GM23338 (cell line): ENCODE measurements at regions not wholly inside any gene's neighbourhood (a gene's known extent, or its start where the extent isn't known, plus 50 kb on each side); places are given as distances from the start of the nearest gene placed in this dataset.

Experiments
- ATAC-seq: fragments of 200-7000 bp; cut with Tn5 transposase; 3 replicates; pipeline ENCODE4 v1.9.1; 2020
- DNase-seq: peaks from one replicate; pipeline ENCODE4 v3.0.0-alpha.2; 2015; ENCODE audit warnings: low spot score
- H2AFZ ChIP-seq: fragments of 200-600 bp; sonication (generic); 2 replicates; pipeline ENCODE4 v1.8.0; 2016; ENCODE audit warnings: antibody characterized with exemption, mild to moderate bottlenecking, moderate library complexity
- H3F3A ChIP-seq: fragments of 200-600 bp; sonication (generic); replicated peaks from 2 replicates; pipeline ENCODE4 v1.8.0; 2017; ENCODE audit warnings: antibody characterized with exemption, mixed run types, low read depth
- H3K27ac ChIP-seq: fragments of 200-600 bp; sonication (generic); 2 replicates; pipeline ENCODE4 v1.6.1; 2016; ENCODE audit warnings: low read depth
- H3K27me3 ChIP-seq: fragments of 200-600 bp; sonication (generic); 2 replicates; pipeline ENCODE4 v1.8.0; 2016; ENCODE audit warnings: mild to moderate bottlenecking, mixed run types, moderate library complexity; ENCODE audit not compliant: insufficient read depth
- H3K36me3 ChIP-seq: fragments of 200-600 bp; sonication (generic); 2 replicates; pipeline ENCODE4 v1.8.0; 2016; ENCODE audit warnings: mild to moderate bottlenecking; ENCODE audit not compliant: insufficient read depth
- H3K4me1 ChIP-seq: fragments of 200-600 bp; sonication (generic); 2 replicates; pipeline ENCODE4 v1.8.0; 2016; ENCODE audit warnings: mild to moderate bottlenecking, moderate library complexity; ENCODE audit not compliant: insufficient read depth
- H3K4me2 ChIP-seq: fragments of 200-600 bp; sonication (generic); 2 replicates; pipeline ENCODE4 v1.7.1; 2017; ENCODE audit warnings: mixed run types
- H3K4me3 ChIP-seq: fragments of 200-600 bp; sonication (generic); 2 replicates; pipeline ENCODE4 v1.6.1; 2016; ENCODE audit warnings: mixed run types
- H3K79me2 ChIP-seq: fragments of 200-600 bp; sonication (generic); replicated peaks from 2 replicates; pipeline ENCODE4 v1.8.0; 2017; ENCODE audit warnings: mild to moderate bottlenecking; ENCODE audit not compliant: insufficient read depth
- H3K9me2 ChIP-seq: fragments of 200-600 bp; sonication (generic); 2 replicates; pipeline ENCODE4 v1.8.0; 2017; ENCODE audit not compliant: insufficient read depth
- H4K20me1 ChIP-seq: fragments of 200-600 bp; sonication (generic); replicated peaks from 2 replicates; pipeline ENCODE4 v1.8.0; 2017; ENCODE audit warnings: mild to moderate bottlenecking; ENCODE audit not compliant: insufficient read depth
- H3K27ac Mint-ChIP-seq: 2 replicates; pipeline ENCODE4 v1.8.0; 2020; ENCODE audit warnings: inconsistent platforms, mild to moderate bottlenecking, moderate library complexity, mixed read lengths
- H3K27me3 Mint-ChIP-seq: 3 replicates; pipeline ENCODE4 v1.8.0; 2022; ENCODE audit warnings: low read depth, mild to moderate bottlenecking, moderate library complexity, mixed read lengths, inconsistent platforms; ENCODE audit not compliant: insufficient read depth, poor library complexity
- H3K36me3 Mint-ChIP-seq: 3 replicates; pipeline ENCODE4 v1.8.0; 2021; ENCODE audit warnings: low read depth, mild to moderate bottlenecking, inconsistent platforms, moderate library complexity, mixed read lengths
- H3K4me1 Mint-ChIP-seq: 3 replicates; pipeline ENCODE4 v1.8.0; 2020; ENCODE audit warnings: mild to moderate bottlenecking, inconsistent platforms, mixed read lengths
- H3K4me3 Mint-ChIP-seq: 3 replicates; pipeline ENCODE4 v1.8.0; 2021; ENCODE audit warnings: moderate library complexity, mild to moderate bottlenecking, inconsistent platforms, mixed read lengths
- H3K9me3 Mint-ChIP-seq: 3 replicates; pipeline ENCODE4 v1.8.0; 2020; ENCODE audit warnings: moderate library complexity, mild to moderate bottlenecking, inconsistent platforms, mixed read lengths
- CREB1 ChIP-seq: fragments of 250-450 bp; sonication (Bioruptor Pico); IDR thresholded peaks from 2 replicates; pipeline ENCODE4 v1.5.0; 2020; ENCODE audit warnings: low read depth, mild to moderate bottlenecking, moderate library complexity
- EZH2 ChIP-seq: fragments of 200-600 bp; sonication (generic); IDR thresholded peaks from one replicate; pipeline ENCODE4 v1.8.0; 2017; ENCODE audit warnings: antibody characterized with exemption, mild to moderate bottlenecking, low read depth; ENCODE audit not compliant: unreplicated experiment
- POLR2AphosphoS5 ChIP-seq: IDR thresholded peaks from 2 replicates; pipeline ENCODE4 v1.6.1; 2016; ENCODE audit warnings: antibody characterized with exemption, low read depth
- TF ChIP-seq, protein P1 (sequence below): IDR thresholded peaks from one replicate; pipeline ENCODE4 v1.6.1; 2018; ENCODE audit warnings: antibody characterized with exemption; ENCODE audit not compliant: unreplicated experiment
- TF ChIP-seq, protein P2 (sequence below): fragments of 250-450 bp; sonication (Bioruptor Pico); IDR thresholded peaks from 2 replicates; pipeline ENCODE4 v1.5.0; 2020; ENCODE audit warnings: mild to moderate bottlenecking, moderate library complexity

DNA sequence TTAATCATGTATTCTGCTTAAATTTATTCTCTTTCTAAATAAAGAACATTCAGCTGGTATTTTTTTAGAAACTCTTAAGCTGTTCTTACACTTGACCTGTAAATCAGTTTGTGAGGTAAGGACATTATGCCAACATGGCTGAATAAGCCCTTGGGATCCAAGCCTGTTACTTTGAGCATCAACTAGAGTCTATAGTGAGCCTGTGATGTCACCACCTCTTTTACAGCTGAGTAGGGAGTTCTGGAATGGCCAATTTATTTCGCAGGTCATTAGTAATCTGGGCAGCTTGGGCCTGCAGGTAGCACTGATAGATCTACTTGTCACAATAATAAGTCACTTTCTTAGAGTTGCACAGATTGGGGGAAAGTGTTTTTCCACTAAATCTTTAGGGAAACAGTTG is 915.2 kb upstream of the MBL2 start (continued):
- TF ChIP-seq, protein P1, sequence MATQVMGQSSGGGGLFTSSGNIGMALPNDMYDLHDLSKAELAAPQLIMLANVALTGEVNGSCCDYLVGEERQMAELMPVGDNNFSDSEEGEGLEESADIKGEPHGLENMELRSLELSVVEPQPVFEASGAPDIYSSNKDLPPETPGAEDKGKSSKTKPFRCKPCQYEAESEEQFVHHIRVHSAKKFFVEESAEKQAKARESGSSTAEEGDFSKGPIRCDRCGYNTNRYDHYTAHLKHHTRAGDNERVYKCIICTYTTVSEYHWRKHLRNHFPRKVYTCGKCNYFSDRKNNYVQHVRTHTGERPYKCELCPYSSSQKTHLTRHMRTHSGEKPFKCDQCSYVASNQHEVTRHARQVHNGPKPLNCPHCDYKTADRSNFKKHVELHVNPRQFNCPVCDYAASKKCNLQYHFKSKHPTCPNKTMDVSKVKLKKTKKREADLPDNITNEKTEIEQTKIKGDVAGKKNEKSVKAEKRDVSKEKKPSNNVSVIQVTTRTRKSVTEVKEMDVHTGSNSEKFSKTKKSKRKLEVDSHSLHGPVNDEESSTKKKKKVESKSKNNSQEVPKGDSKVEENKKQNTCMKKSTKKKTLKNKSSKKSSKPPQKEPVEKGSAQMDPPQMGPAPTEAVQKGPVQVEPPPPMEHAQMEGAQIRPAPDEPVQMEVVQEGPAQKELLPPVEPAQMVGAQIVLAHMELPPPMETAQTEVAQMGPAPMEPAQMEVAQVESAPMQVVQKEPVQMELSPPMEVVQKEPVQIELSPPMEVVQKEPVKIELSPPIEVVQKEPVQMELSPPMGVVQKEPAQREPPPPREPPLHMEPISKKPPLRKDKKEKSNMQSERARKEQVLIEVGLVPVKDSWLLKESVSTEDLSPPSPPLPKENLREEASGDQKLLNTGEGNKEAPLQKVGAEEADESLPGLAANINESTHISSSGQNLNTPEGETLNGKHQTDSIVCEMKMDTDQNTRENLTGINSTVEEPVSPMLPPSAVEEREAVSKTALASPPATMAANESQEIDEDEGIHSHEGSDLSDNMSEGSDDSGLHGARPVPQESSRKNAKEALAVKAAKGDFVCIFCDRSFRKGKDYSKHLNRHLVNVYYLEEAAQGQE, result no peak
- no peak for TF ChIP-seq POLR2AphosphoS5
- TF ChIP-seq CREB1, result no peak

DNA sequence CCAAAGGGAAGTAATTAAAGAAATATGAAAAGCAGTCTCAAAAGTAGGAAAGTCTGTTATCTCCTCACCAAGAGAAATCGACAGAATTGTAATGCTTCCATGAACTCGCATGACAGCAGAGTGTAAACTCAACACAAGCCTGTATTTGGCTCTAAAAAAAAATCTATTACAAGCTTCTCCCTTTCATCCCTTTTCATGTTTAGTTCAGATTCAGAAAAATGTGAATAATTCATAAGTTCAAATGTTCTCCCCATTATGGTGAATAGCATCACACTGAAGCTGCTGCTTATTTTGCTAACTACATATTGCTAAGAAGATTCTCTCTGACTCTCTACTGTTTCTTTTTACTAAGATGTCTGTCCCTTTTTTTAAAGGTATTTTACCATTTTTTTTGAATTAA is 910.3 kb upstream of the MBL2 start:
- Mint-ChIP-seq H3K36me3 (no peaks in the 10 kb centered on the region), H3K27me3 (no peaks in the 10 kb centered on the region), H3K4me1 (peaks cover 6% of the 10 kb centered on the region; the same call in 1 of the 3 replicates), H3K4me3 (no peak overlapping the region), H3K27ac (no peak overlapping the region), H3K9me3 (no peaks in the 10 kb centered on the region)
- no peaks in the 10 kb centered on the region for H3F3A ChIP-seq
- H3K9me2 ChIP-seq, result no peaks in the 10 kb centered on the region; the same call in 1 of the 2 replicates
- H3K79me2 ChIP-seq, result no peaks in the 10 kb centered on the region
- H3K4me1 ChIP-seq, result peaks cover 1% of the 10 kb centered on the region; the same call in 1 of the 2 replicates
- DNase-seq (no peak), ATAC-seq (no peak)
- peak overlapping the region; percentile 92 for H2AFZ ChIP-seq
- no peaks in the 10 kb centered on the region for H4K20me1 ChIP-seq
- no peak for TF ChIP-seq EZH2
- TF ChIP-seq, protein P2, sequence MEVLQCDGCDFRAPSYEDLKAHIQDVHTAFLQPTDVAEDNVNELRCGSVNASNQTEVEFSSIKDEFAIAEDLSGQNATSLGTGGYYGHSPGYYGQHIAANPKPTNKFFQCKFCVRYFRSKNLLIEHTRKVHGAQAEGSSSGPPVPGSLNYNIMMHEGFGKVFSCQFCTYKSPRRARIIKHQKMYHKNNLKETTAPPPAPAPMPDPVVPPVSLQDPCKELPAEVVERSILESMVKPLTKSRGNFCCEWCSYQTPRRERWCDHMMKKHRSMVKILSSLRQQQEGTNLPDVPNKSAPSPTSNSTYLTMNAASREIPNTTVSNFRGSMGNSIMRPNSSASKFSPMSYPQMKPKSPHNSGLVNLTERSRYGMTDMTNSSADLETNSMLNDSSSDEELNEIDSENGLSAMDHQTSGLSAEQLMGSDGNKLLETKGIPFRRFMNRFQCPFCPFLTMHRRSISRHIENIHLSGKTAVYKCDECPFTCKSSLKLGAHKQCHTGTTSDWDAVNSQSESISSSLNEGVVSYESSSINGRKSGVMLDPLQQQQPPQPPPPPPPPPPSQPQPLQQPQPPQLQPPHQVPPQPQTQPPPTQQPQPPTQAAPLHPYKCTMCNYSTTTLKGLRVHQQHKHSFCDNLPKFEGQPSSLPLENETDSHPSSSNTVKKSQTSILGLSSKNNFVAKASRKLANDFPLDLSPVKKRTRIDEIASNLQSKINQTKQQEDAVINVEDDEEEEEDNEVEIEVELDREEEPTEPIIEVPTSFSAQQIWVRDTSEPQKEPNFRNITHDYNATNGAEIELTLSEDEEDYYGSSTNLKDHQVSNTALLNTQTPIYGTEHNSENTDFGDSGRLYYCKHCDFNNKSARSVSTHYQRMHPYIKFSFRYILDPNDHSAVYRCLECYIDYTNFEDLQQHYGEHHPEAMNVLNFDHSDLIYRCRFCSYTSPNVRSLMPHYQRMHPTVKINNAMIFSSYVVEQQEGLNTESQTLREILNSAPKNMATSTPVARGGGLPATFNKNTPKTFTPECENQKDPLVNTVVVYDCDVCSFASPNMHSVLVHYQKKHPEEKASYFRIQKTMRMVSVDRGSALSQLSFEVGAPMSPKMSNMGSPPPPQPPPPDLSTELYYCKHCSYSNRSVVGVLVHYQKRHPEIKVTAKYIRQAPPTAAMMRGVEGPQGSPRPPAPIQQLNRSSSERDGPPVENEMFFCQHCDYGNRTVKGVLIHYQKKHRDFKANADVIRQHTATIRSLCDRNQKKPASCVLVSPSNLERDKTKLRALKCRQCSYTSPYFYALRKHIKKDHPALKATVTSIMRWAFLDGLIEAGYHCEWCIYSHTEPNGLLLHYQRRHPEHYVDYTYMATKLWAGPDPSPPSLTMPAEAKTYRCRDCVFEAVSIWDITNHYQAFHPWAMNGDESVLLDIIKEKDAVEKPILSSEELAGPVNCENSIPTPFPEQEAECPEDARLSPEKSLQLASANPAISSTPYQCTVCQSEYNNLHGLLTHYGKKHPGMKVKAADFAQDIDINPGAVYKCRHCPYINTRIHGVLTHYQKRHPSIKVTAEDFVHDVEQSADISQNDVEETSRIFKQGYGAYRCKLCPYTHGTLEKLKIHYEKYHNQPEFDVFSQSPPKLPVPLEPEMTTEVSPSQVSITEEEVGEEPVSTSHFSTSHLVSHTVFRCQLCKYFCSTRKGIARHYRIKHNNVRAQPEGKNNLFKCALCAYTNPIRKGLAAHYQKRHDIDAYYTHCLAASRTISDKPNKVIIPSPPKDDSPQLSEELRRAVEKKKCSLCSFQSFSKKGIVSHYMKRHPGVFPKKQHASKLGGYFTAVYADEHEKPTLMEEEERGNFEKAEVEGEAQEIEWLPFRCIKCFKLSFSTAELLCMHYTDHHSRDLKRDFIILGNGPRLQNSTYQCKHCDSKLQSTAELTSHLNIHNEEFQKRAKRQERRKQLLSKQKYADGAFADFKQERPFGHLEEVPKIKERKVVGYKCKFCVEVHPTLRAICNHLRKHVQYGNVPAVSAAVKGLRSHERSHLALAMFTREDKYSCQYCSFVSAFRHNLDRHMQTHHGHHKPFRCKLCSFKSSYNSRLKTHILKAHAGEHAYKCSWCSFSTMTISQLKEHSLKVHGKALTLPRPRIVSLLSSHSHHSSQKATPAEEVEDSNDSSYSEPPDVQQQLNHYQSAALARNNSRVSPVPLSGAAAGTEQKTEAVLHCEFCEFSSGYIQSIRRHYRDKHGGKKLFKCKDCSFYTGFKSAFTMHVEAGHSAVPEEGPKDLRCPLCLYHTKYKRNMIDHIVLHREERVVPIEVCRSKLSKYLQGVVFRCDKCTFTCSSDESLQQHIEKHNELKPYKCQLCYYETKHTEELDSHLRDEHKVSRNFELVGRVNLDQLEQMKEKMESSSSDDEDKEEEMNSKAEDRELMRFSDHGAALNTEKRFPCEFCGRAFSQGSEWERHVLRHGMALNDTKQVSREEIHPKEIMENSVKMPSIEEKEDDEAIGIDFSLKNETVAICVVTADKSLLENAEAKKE (CRISPR knock-in tag), result no peak
- H3K4me2 ChIP-seq, result no peak overlapping the region
- no peaks in the 10 kb centered on the region for H3K27me3 ChIP-seq
- no peak overlapping the region for H3K27ac ChIP-seq
- H3K36me3 ChIP-seq, result no peaks in the 10 kb centered on the region
- no peak overlapping the region for H3K4me3 ChIP-seq
